GM23248 (cell line): ENCODE measurements at regions not wholly inside any gene's neighbourhood (a gene's known extent, or its start where the extent isn't known, plus 50 kb on each side); places are given as distances from the start of the nearest gene placed in this dataset.

Source experiments
- EZH2 ChIP-seq: fragments of 200-600 bp; sonication (generic); IDR thresholded peaks from 2 replicates; pipeline ENCODE4 v1.6.1; 2018; ENCODE audit warnings: antibody characterized with exemption, mild to moderate bottlenecking; ENCODE audit not compliant: insufficient read depth, poor library complexity, severe bottlenecking
- EZH2phosphoT487 ChIP-seq: fragments of 200-600 bp; sonication (generic); IDR thresholded peaks from 2 replicates; pipeline ENCODE4 v1.6.1; 2018; ENCODE audit warnings: antibody characterized with exemption, moderate library complexity, mild to moderate bottlenecking, low read depth; ENCODE audit not compliant: insufficient read depth

GRCh38 chr12:25699454-25699853 is 146.4 kb upstream of the LMNTD1 start:
- no peak for TF ChIP-seq EZH2
- no peak for TF ChIP-seq EZH2phosphoT487
